ENCODE measurements at regions not wholly inside any gene's neighbourhood (a gene's known extent, or its start where the extent isn't known, plus 50 kb on each side); places are given as distances from the start of the nearest gene placed in this dataset.
A peak's percentile ranks its signal among the peaks of the same experiment; 100 is the strongest.
"Not testable (repeated sequence)": the region's sequence is repeated elsewhere in the genome, so short reads cannot be mapped to it uniquely, and the experiment has no call there.

GRCh38 chr12:11543457-11544158 lies 105.9 kb upstream of the ETV6 start:
- TF ChIP-seq CTCF (IDR thresholded peaks at IDR 0.05; ENCODE audit: control insufficient read depth, extremely low read depth, insufficient read depth): no peak
- H3K4me3 ChIP-seq (ENCODE audit: low read depth, low read length): no peak overlapping the region
- no peak for DNase-seq (ENCODE audit: low read depth)

GRCh38 chr12:11545484-11546330 lies 103.8 kb upstream of the ETV6 start:
- TF ChIP-seq CTCF (IDR thresholded peaks at IDR 0.05; ENCODE audit: control insufficient read depth, extremely low read depth, insufficient read depth): no peak
- no peak overlapping the region for H3K4me3 ChIP-seq (ENCODE audit: low read depth, low read length)
- no peak for DNase-seq (ENCODE audit: low read depth)

GRCh38 chr12:11546582-11547270 lies 102.7 kb upstream of the ETV6 start:
- peak overlapping the region; percentile 30 for H3K4me3 ChIP-seq (ENCODE audit: low read depth, low read length)
- not testable (repeated sequence) for DNase-seq (ENCODE audit: low read depth)

GRCh38 chr12:11547271-11547646 lies 102.2 kb upstream of the ETV6 start:
- not testable (repeated sequence) for DNase-seq (ENCODE audit: low read depth)
- H3K4me3 ChIP-seq (ENCODE audit: low read depth, low read length): peak overlapping the region; percentile 30

- no peak overlapping the region for H3K4me3 ChIP-seq (ENCODE audit: low read depth, low read length)
- TF ChIP-seq CTCF (IDR thresholded peaks at IDR 0.05; ENCODE audit: control insufficient read depth, extremely low read depth, insufficient read depth): no peak
- no peak for DNase-seq (ENCODE audit: low read depth)
Observed at GRCh38 chr12:11549119-11549518, 100.4 kb upstream of the ETV6 start.

GRCh38 chr12:11553871-11554533 lies 95.5 kb upstream of the ETV6 start:
- no peak overlapping the region for H3K4me3 ChIP-seq (ENCODE audit: low read depth, low read length)
- peak; percentile 64 for TF ChIP-seq CTCF (IDR thresholded peaks at IDR 0.05; ENCODE audit: control insufficient read depth, extremely low read depth, insufficient read depth)
- DNase-seq (ENCODE audit: low read depth): peak; percentile 59

- H3K4me3 ChIP-seq (ENCODE audit: low read depth, low read length): no peak overlapping the region
- TF ChIP-seq CTCF (IDR thresholded peaks at IDR 0.05; ENCODE audit: control insufficient read depth, extremely low read depth, insufficient read depth): no peak
- DNase-seq (ENCODE audit: low read depth): no peak
Observed at GRCh38 chr12:11555195-11555594, 94.3 kb upstream of the ETV6 start.
